ENCODE measurements at regions not wholly inside any gene's neighbourhood (a gene's known extent, or its start where the extent isn't known, plus 50 kb on each side); places are given as distances from the start of the nearest gene placed in this dataset.

GRCh38 chr13:63979951-63980350 is 2564.3 kb upstream of the PCDH20 start:
- DNase-seq (ENCODE audit: low read depth in 2 of 2) = no peak

DNA sequence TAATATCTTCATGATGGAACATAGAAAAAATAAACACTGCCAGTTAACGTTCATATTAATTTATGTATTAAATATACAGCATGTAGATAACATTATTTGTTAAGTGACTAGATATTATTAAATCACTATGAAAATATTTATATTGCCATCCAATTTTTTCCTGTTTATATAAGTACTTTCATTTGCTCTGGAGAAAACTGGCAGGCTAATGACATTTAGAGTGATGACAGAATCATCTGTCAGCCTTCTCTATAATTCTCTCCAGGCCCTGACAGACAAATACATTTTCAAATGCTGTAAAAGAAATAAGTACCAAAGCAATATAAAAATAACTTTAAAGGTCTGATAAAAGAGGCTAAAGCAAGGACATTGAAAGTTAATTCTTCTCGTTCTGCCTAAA is 2556.7 kb upstream of the PCDH20 start:
- DNase-seq (ENCODE audit: low read depth in 2 of 2) = no peak

- no peak for DNase-seq (ENCODE audit: low read depth in 2 of 2)
These were observed 2539.0 kb upstream of the PCDH20 start for GRCh38 chr13:63954683-63955082.

DNA sequence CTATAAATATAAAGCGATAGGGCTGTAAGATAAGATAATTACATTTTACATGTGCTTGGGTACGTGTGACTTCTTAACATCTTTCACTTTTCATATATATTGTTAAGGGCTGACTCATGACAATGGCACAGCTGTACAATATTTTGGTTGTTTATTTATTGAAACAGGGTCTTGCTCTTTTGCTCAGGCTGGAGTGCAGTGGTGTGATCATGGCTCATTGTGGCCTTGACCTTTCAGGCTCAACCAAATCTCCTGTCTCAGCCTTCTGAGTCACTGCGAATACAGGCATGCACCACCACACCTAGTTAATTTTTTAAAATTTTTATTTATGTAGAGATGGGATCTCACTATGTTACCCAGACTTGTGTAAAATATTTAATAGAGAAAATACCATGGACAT is 2532.4 kb upstream of the PCDH20 start:
- DNase-seq (ENCODE audit: low read depth in 2 of 2) = no peak

GRCh38 chr13:63944911-63945310 is 2529.3 kb upstream of the PCDH20 start:
- no peak for DNase-seq (ENCODE audit: low read depth in 2 of 2)

DNA sequence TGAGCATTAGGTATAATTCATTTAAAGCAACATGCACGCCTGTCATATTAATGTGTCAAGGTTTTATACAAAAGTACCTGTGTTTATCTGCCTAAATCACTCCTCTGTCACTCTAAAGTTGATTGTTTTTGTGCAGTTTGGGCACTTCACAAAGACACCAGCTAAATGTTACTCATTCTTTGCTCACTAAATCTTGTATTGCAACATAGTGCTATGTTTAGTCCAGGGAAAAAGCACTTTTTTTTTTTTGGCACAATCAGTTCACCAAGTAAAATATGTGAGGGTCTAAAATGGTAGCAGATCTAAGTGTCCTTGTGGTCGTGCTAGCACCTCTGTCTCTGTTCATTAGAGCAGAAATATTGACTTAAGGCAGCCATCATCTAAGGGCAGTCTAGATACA is 2526.7 kb upstream of the PCDH20 start:
- DNase-seq (ENCODE audit: low read depth in 2 of 2) = no peak

GRCh38 chr13:63938851-63939250 is 2523.2 kb upstream of the PCDH20 start:
- DNase-seq (ENCODE audit: low read depth in 2 of 2) = no peak

DNA sequence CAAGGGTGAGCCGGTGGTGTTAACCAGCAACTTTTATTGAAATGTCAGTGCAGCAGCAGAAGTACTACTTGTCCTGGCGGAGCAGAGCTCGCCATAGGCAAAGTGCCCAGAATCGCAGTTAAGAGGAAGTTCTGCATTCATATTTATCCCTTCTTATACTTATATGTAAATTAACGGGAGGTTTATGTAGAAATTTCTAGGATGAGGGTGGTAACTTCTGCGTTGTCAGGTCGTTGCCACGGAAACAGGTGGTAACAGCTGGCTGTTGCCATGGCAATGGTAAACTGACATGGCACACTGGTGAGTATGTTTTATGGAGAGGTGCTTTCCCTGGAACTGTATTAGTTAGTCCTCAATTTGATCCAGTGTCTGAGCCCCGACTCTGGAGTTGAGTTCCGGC is 2494.9 kb upstream of the PCDH20 start:
- no peak for DNase-seq (ENCODE audit: low read depth in 2 of 2)

DNA sequence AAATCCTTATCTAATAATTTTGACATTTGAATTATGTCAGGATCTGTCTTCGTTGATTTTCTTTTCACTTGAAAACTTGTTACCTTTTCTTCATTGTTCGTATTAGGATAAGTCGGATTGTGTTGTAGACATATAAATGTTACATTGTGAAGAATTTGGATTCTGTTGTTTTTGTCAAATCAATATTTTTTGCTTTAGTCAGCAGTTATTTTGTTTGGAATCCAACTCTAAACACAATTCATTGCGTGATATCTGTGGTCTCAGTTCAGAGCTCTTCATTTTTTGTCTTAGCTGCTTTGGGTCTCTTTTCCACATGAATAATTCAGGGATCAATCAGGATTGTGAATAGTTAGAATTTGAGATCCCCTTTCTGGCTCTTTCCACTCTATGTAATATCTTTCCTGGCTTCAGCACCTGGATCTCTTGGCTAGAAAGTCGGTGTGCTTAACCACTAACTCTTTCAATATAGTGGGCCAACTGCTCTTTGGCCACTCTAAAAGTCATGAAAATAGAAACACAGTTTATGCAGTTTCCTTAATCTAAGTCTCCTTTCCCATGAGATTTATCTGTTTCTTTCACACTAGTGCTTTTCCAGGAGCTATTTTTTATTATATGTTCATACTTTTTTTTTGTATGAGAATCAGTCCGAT is 2494.2 kb upstream of the PCDH20 start:
- DNase-seq (ENCODE audit: low read depth in 2 of 2) = no peak

- no peak for DNase-seq (ENCODE audit: low read depth in 2 of 2)
These were observed 2486.5 kb upstream of the PCDH20 start for GRCh38 chr13:63902141-63902540.

GRCh38 chr13:63901630-63902029 is 2486.0 kb upstream of the PCDH20 start:
- no peak for DNase-seq (ENCODE audit: low read depth in 2 of 2)

DNA sequence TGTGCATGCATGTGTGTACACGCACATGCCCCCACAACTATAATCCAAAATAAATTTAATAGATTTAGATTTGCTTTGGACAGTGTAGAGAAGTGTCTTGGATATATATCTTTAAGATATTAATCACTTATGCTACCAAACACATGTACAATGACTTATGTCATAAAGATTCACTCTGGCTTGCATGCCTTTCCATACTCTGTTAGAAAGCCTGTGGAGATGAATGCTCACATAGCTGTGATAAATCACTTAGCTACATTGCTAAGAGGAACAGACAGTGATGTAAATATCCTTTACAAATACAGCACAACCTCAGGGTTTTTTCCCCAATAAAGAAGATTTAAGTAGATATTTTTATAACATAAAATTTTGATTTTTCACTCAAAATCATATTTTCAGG is 2484.8 kb upstream of the PCDH20 start:
- DNase-seq (ENCODE audit: low read depth in 2 of 2) = no peak

GRCh38 chr13:63896321-63896720 is 2480.7 kb upstream of the PCDH20 start:
- DNase-seq (ENCODE audit: low read depth in 2 of 2) = no peak

GRCh38 chr13:63882052-63882451 is 2466.4 kb upstream of the PCDH20 start:
- no peak for DNase-seq (ENCODE audit: low read depth in 2 of 2)

GRCh38 chr13:63880705-63881104 is 2465.1 kb upstream of the PCDH20 start:
- no peak for DNase-seq (ENCODE audit: low read depth in 2 of 2)

DNA sequence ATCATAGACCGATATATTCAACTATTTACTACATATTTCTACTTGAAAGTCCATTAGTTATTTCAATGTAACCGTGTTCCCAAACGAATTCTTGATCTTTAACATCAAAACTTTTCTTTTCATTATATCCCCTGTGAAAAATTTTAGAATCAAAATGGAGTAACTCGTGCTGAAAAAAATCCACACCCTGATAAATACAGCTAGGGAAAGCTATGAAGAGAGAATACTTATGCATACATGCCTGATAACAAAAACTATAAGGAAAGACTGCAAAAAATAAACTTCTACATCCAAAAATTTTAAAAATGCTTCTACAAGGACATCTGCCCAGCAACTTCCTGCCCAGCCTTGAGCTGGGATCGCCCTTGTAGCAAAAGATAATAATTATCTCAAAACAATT is 2458.3 kb upstream of the PCDH20 start:
- no peak for DNase-seq (ENCODE audit: low read depth in 2 of 2)

DNA sequence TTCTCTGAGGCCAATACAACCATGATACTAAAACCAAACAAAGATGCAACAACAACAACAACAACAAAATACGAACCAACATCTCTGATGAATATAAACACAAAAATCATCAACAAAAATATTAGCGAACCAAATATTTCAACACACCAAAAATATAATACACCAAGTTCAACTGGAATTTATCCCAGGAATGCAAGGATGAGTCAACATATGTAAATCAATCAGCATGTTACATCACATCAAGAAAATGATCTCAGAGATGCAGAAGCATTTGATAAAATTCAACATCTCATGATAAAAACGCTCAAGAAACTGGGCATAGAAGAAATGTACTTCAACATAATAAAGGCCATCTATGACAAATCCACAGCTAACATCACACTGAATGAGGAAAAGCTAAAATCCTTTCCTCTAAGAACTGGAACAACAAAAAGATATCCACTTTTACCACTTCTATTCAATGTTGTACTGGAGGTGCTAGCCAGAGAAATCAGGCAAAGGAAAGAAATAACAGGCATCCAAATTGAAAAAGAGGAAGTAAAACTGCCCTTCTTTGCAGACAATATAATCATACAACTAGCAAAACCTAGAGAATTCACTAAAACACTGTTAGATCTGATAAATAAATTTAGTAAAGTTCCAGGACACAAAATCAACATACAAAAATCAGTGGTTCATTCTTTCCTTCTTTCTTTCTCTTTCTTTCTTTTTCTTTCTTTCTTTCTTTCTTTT is 2448.7 kb upstream of the PCDH20 start:
- no peak for DNase-seq (ENCODE audit: low read depth in 2 of 2)

GRCh38 chr13:63855457-63856118 is 2439.9 kb upstream of the PCDH20 start:
- DNase-seq (ENCODE audit: low read depth in 2 of 2) = no peak

DNA sequence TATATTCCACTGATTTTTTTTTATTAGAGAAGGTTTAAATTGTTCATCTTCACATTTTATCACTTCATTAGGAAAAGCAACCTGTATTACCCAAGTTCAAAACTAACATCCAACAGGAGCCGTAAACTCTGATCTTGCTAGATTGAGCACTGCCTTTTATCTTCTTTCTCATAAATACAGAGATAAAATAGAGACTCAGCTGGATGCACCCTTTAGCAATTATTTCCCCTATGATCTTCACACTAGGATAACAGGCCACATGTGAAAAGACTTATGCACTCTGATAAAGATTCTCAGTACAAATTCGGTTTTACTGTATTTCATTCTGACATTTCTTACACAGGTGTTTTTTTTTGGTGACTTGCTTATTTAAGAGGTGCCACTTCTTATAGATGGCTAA is 2438.2 kb upstream of the PCDH20 start:
- DNase-seq (ENCODE audit: low read depth in 2 of 2) = no peak

- DNase-seq (ENCODE audit: low read depth in 2 of 2) = no peak
These were observed 2435.9 kb upstream of the PCDH20 start for GRCh38 chr13:63851526-63851925.

DNA sequence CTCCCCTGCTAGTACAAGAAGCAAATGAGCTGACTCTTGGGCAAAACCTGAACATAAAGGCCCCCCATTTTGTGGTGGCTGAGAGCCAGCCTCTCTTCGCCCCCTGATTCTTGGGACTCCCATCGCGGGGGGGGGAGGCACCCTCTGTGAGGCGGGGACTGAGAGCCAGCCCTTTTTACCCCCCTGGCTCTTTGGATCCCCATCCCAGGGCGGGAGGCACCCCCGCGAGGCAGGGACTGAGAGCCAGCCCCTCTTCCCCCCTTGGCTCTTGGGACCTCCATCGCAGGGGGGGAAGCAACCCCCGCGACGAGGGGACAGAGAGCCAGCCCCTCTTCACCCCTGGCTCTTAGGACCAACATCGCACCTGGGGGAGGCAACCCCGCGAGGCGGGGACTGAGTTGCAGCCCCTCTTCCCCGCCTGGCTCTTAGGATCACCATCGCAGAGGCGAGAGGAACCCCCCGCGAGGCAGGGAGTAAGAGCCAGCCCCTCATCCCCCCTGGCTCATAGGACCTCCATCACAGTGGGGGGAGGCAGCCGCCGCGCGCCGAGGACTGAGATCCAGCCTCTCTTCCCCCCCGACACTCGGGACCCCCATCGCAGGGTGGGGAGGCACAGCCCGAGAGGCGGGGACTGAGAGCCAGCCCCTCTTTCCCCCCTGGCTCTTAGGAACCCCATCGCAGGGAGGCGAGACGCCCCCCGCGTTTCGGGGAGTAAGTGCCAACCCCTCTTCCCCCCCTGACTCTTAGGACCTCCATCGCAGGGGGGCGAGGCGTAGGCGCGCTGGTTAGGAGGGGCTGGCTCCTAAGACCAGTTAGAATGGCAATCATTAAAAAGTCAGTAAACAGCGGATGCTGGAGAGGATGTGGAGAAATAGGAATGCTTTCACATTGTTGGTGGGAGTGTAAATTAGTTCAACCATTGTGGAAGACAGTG is 2428.4 kb upstream of the PCDH20 start:
- no peak for DNase-seq (ENCODE audit: low read depth in 2 of 2)

DNA sequence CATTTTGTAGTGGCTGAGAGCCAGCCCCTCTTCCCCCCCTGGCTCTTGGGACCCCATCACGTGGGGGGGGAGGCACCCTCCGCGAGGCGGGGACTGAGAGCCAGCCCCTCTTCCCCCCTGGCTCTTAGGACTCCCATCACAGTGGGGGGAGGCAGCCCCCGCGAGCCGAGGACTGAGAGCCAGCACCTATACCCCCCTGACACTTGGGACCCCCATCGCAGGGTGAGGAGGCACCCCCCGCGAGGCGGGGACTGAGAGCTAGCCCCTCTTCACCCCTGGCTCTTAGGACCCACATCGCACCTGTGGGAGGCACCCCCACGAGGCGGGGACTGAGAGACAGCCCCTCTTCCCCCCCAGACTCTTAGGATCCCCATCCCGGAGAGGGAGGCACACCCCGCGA is 2426.5 kb upstream of the PCDH20 start:
- DNase-seq (ENCODE audit: low read depth in 2 of 2) = no peak
